Spleen (tissue), 11 donors: ENCODE measurements at regions not wholly inside any gene's neighbourhood (a gene's known extent, or its start where the extent isn't known, plus 50 kb on each side); places are given as distances from the start of the nearest gene placed in this dataset.
A peak's percentile ranks its signal among the peaks of the same experiment; 100 is the strongest.

Source experiments
- DNase-seq: peaks from one replicate; pipeline ENCODE4 v3.0.0-alpha.2; 2020
- H3K27ac ChIP-seq, 8 donors: fragments of 200-600 bp; sonication (generic) in 7 of 8; 1 replicate in 4 of 8; 2 replicates in 4 of 8; pipeline versions ENCODE4 v1.5.0 to v1.8.0; 2016 to 2021; ENCODE audit warnings: inconsistent platforms in 4 of 8, mild to moderate bottlenecking in 4 of 8, moderate library complexity in 1 of 8
- H3K27me3 ChIP-seq, 7 donors: fragments of 200-600 bp; sonication (generic) in 6 of 7; replicated peaks in 1 of 7; 1 replicate in 4 of 7; 2 replicates in 3 of 7; pipeline versions ENCODE4 v1.5.0 to v1.8.0; 2016 to 2021; ENCODE audit warnings: inconsistent platforms in 3 of 7, mild to moderate bottlenecking in 1 of 7
- H3K36me3 ChIP-seq, 6 donors: fragments of 200-600 bp; sonication (generic) in 5 of 6; 1 replicate in 4 of 6; 2 replicates in 2 of 6; pipeline versions ENCODE4 v1.5.0 to v1.8.0; 2016 to 2021; ENCODE audit warnings: inconsistent platforms in 2 of 6
- H3K4me1 ChIP-seq, 6 donors: fragments of 200-600 bp; sonication (generic) in 5 of 6; 1 replicate in 3 of 6; 2 replicates in 3 of 6; pipeline versions ENCODE4 v1.5.0 to v1.8.0; 2016 to 2021; ENCODE audit warnings: inconsistent platforms in 3 of 6
- H3K4me3 ChIP-seq, 8 donors: fragments of 200-600 bp; sonication (generic) in 7 of 8; 1 replicate in 4 of 8; 2 replicates in 4 of 8; pipeline versions ENCODE4 v1.5.0 to v1.8.0; 2016 to 2021; ENCODE audit warnings: inconsistent platforms in 4 of 8, mild to moderate bottlenecking in 4 of 8, moderate library complexity in 2 of 8
- H3K9me3 ChIP-seq, 8 donors: fragments of 200-600 bp; sonication (generic) in 7 of 8; 1 replicate in 4 of 8; 2 replicates in 4 of 8; pipeline versions ENCODE4 v1.5.0 to v1.8.0; 2016 to 2021; ENCODE audit warnings: inconsistent platforms in 4 of 8
- POLR2A ChIP-seq, 3 donors: fragments of 450-650 bp; IDR thresholded peaks; one replicate each; pipeline ENCODE4 v1.5.1; 2017; ENCODE audit warnings: antibody characterized with exemption in 3 of 3, mild to moderate bottlenecking in 1 of 3
- POLR2AphosphoS5 ChIP-seq, 3 donors: sonication (generic); formaldehyde crosslinking; IDR thresholded peaks; one replicate each; pipeline ENCODE4 v1.5.1; 2017; ENCODE audit warnings: antibody characterized with exemption in 3 of 3
- WGBS, 5 donors: extraction: QIAGEN DNeasy Blood & Tissue Kit in 3 of 5; methylation state at CpG; one replicate each; pipeline versions ENCODE4 v1.1.5 to v1.1.7; 2013 to 2018; 5-methylcytosine and 5-hydroxymethylcytosine counted together
- intact Hi-C: fragments of 100-400 bp; cut with DNase I; formaldehyde crosslinking; loops from one replicate; pipeline ENCODE4 v1.15.0; 2023; ENCODE audit warnings: low total_unique reads
- TF ChIP-seq, protein P1 (sequence below), 11 experiments: fragments of 200-600 bp in 7 of 11; fragments of 450-650 bp in 4 of 11; sonication (generic) in 4 of 11; IDR thresholded peaks in 8 of 11; conservative IDR thresholded peaks in 3 of 11; 1 replicate in 7 of 11; 2 replicates in 4 of 11; pipeline versions ENCODE4 v1.4.0 to v1.8.0; 2016 to 2021; ENCODE audit warnings: antibody characterized with exemption in 11 of 11, inconsistent platforms in 4 of 11, mild to moderate bottlenecking in 1 of 11
- donor health status: healthy with polysubstance abuse.
- donor health status: DM: no; HTN: no; CAD: no; lungs with moderate emphysema.
- donor health status: DM: no; HTN: no; CAD: no.
- donor health status: Bipolar disorder and iron deficiency.
- donor health status: healthy.
- donor health status: DM: no; HTN: no; CAD: no.
- donor health status: DM: yes; HTN: yes; CAD: no.

DNA sequence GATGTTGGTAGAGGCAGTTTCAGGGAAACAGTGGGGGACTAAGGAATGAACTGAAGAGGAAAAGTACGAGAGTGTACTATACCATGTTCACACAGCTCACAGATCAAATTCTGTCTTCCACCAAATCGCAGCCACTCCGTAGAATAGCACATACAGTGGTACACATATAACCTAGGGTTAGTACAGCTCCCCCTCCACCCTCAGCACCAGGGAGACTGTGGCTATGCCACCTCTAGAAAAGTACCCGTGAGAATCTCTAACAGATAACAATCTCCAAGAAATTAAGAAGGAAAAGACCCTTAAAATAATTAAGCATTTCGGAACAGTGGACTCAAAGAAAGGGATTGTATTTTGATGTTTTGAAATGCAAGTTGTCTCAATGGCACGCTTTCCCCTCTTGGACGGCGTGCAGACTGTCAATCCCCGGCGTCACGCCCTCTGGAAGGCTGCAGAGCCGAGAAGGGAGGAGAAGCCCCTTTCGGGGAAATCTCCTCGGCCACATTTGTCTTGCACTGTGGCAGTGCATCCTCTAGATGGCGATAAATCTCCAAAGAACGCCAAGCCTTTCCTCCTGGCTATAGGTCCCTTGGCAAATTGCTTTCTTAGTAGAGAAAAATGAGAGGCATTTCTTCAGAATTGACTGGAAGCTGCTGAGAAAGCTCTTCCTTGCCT is 345.0 kb downstream of the REEP3 start:
- TF ChIP-seq, protein P1, sequence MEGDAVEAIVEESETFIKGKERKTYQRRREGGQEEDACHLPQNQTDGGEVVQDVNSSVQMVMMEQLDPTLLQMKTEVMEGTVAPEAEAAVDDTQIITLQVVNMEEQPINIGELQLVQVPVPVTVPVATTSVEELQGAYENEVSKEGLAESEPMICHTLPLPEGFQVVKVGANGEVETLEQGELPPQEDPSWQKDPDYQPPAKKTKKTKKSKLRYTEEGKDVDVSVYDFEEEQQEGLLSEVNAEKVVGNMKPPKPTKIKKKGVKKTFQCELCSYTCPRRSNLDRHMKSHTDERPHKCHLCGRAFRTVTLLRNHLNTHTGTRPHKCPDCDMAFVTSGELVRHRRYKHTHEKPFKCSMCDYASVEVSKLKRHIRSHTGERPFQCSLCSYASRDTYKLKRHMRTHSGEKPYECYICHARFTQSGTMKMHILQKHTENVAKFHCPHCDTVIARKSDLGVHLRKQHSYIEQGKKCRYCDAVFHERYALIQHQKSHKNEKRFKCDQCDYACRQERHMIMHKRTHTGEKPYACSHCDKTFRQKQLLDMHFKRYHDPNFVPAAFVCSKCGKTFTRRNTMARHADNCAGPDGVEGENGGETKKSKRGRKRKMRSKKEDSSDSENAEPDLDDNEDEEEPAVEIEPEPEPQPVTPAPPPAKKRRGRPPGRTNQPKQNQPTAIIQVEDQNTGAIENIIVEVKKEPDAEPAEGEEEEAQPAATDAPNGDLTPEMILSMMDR (IDR thresholded peaks at IDR 0.05 in 8 of 11, conservative IDR thresholded peaks at IDR 0.05 in 3 of 11): peak in 10 of 11 experiments; percentile 29 to 89 (median 74)
- TF ChIP-seq POLR2AphosphoS5 (IDR thresholded peaks at IDR 0.05) (no peak), POLR2A (IDR thresholded peaks at IDR 0.05) (no peak)
- 6 to 11% (median 9%) methylated on average over 16 of the region's 16 CpGs for WGBS, 5 donors
- H3K4me1 ChIP-seq: peaks cover 0 to 15% (median 11%) of the 10 kb centered on the region in 6 donors
- H3K4me3 ChIP-seq: peak overlapping the region in 1 of 8 donors; percentile 33
- H3K9me3 ChIP-seq: no peaks in the 10 kb centered on the region
- intact Hi-C loops: no loop called here
- no peak overlapping the region for H3K27ac ChIP-seq
- H3K36me3 ChIP-seq: no peaks in the 10 kb centered on the region
- peaks cover 0 to 33% (median 10%) of the 10 kb centered on the region in 7 donors for H3K27me3 ChIP-seq
- DNase-seq: no peak

DNA sequence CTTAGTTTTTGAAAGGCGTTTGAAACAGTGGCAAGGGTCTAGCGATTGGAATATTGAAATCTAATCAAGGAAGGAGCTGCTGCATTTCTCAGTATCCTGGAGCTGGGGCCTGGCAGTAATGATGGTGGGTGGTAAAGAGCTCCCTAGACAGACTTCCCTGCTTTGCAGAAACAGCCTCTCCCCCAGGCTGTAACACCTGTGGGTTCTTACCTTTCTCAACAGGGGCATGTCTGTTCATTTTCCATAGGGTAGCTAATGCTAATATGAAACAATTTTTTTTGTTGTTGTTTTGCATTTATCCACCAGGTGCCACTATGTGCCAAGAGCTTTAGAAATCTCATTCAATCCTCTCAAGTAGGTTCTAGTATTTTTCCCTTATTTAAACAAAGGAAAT is 345.5 kb downstream of the REEP3 start:
- Histone ChIP-seq H3K27me3 (peaks cover 0 to 33% (median 10%) of the 10 kb centered on the region in 7 donors), H3K4me1 (peaks cover 0 to 15% (median 11%) of the 10 kb centered on the region in 6 donors), H3K4me3 (peak overlapping the region in 1 of 8 donors; percentile 33), H3K27ac (no peak overlapping the region), H3K9me3 (no peaks in the 10 kb centered on the region), H3K36me3 (no peaks in the 10 kb centered on the region)
- 0 to 9% (median 3%) methylated on average over 2 of the region's 2 CpGs for WGBS, 5 donors
- no peak for TF ChIP-seq POLR2A (IDR thresholded peaks at IDR 0.05)
- TF ChIP-seq, protein P1 (IDR thresholded peaks at IDR 0.05 in 8 of 11, conservative IDR thresholded peaks at IDR 0.05 in 3 of 11): peak in 6 of 11 experiments; percentile 0 to 24 (median 10)
- intact Hi-C loops: no loop called here
- DNase-seq: no peak

DNA sequence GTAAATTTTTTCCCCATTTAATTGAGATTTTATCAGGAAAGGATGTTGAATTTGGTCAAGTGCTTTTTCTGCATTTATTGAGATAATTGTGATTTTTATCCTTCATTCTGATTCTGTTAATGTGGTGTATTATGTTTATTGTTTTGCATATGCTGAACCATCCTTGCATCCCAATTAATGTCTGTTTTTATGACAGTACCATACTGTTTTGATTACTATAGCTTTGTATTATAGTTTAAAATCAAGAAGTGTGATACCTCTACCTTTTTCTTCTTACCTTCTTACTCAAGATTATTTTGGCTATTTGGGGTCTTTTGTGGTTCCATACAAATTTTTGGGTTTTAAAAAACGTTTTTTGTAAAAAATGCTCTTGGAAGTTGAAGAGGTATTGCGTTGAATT is 357.2 kb downstream of the REEP3 start:
- intact Hi-C loops: no loop called here
- no peaks in the 10 kb centered on the region for H3K36me3 ChIP-seq
- no peaks in the 10 kb centered on the region for H3K4me1 ChIP-seq
- peaks cover 0 to 5% (median 0%) of the 10 kb centered on the region in 7 donors for H3K27me3 ChIP-seq
- H3K9me3 ChIP-seq: peaks cover 0 to 39% (median 23%) of the 10 kb centered on the region in 8 donors
- 68 to 82% (median 75%) methylated on average over 2 of the region's 2 CpGs for WGBS, 5 donors
- no peak overlapping the region for H3K27ac ChIP-seq
- no peak for TF ChIP-seq POLR2A (IDR thresholded peaks at IDR 0.05)
- no peak overlapping the region for H3K4me3 ChIP-seq
- DNase-seq: no peak

DNA sequence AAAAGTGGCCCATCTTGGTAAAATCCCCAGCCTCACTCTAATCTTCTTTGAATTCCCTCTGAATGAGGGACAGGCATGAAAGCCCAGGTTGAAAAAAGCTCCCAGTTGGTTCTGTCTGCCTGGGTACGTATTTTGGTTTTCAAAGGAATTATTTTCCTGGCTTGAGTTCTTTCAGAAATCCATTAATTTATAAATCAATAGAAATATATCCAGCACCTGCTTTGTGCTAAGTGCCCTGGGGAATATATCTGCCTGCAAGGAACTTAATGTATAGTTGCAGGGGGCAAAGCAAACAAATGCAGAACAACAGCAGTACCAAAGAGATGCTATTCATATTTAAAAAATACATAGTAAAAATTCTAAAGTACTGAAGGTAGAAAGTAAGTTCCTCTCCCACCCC is 362.7 kb downstream of the REEP3 start:
- Histone ChIP-seq H3K4me3 (no peak overlapping the region), H3K9me3 (peaks cover 0 to 27% (median 12%) of the 10 kb centered on the region in 8 donors), H3K4me1 (no peaks in the 10 kb centered on the region), H3K27me3 (peaks cover 0 to 11% (median 0%) of the 10 kb centered on the region in 7 donors), H3K36me3 (no peaks in the 10 kb centered on the region), H3K27ac (no peak overlapping the region)
- intact Hi-C loops: no loop called here
- TF ChIP-seq POLR2AphosphoS5 (IDR thresholded peaks at IDR 0.05): no peak
- TF ChIP-seq, protein P1 (IDR thresholded peaks at IDR 0.05 in 8 of 11, conservative IDR thresholded peaks at IDR 0.05 in 3 of 11): no peak
- TF ChIP-seq POLR2A (IDR thresholded peaks at IDR 0.05): no peak
- 81 to 94% (median 92%) methylated on average over 1 of the region's 1 CpG for WGBS, 5 donors
- no peak for DNase-seq
